NCI-H2029 treated with DMSO at 0.1 percent for 48 hours (cell line): ENCODE measurements at regions not wholly inside any gene's neighbourhood (a gene's known extent, or its start where the extent isn't known, plus 50 kb on each side); places are given as distances from the start of the nearest gene placed in this dataset.
"Not testable (repeated sequence)": the region's sequence is repeated elsewhere in the genome, so short reads cannot be mapped to it uniquely, and the experiment has no call there.

ENCODE experiments used
- DNase-seq: peaks from one replicate; lab custom pipeline; 2025; lab: John Stamatoyannopoulos, UW

DNA sequence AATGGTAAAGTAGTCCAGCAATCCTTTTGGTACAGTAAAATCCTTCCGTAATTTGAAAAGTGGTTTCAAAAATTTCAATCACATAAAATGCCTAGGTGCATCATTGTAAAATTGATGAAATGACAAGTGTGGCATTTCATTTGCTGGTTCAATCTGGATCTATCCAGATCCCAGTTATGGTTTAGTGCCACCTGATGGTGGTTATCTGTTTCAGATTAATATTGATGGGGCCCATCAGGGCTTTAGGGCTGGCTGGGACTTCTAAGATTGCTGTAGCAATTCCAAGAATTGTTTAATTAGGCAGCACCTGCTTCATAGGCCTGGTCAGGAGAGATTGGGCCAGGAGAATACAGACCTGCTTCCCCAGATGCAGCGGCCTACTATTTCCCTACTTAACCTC is 55.5 kb upstream of the PIK3C3 start:
- DNase-seq, result no peak

DNA sequence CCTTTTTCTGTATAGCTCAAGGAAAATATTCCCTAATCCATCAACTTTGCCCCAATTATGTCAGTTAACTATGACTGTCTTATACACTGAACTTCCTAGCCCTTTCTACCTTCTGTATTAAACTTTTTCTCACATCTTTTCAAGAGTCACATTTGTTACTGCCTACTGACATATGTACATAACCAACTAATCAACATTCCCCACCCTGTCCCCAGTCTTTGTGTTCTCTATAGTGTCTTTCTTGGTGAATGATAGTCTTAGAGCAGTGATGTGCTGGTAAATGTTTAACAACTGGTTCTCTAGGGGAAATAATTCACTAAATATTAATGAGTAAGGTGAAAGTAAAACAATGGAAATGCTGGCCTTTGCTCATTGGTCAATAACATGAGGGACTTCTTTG is 61.6 kb upstream of the PIK3C3 start:
- no peak for DNase-seq

DNA sequence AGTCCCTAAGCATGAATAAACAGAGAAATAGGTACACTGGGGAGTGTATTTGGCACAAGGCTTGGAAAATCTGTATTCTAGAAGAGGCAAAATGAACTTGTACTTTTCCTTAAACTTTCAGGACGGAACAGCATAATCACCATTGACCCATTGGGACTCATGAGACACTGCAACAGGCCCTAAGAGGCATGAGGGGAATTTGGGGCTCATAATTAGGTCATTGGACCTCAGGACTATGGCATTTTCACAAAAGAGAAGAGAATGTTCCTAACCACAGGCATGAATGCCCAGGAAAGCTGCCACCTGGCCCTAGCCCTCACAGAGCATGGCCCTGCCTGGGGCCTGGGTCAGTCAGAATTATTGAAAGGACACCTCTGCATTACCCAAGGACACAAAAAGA is 67.9 kb upstream of the PIK3C3 start:
- DNase-seq, result no peak

- no peak for DNase-seq
Observed at GRCh38 chr18:41886126-41886807, 68.8 kb upstream of the PIK3C3 start.

DNA sequence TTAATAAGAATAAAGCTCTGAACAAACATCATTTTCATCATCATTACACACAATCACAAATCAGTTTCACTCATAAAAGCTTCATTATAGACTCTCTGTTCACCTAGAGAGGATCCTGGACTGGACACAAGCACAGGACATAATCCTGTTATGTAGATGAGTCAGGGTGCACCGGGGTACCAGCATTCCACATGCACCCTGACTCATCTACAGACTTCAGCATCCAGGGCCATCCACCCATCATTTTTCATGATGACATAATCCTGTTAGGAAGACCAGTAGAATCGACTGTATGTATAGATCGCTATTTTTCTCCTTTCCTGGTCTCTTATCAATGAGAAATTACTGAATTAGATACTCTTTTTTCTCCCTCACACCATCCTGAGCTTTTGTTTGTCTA is 73.7 kb upstream of the PIK3C3 start:
- DNase-seq, result no peak

DNA sequence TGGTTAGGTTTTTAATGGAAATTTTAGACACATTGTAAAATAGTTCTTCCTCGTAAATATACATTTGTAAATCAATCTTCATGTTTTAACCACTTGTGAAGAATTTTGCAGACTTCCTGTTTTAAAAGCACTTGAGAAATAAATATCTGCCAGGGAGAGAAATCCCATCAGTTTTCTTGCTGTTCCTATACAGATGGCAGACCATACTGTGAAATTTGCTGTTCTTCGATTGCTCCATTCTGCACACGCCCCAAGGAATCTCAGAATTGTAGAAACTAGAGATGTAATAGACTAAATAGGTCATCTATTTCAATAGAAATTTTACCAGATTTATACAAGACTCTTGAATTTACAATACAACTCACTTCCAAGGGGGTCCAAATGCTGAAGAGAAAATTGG is 75.8 kb upstream of the PIK3C3 start:
- DNase-seq, result no peak

GRCh38 chr18:41875094-41875780 is 79.8 kb upstream of the PIK3C3 start:
- no peak for DNase-seq

GRCh38 chr18:41873730-41874129 is 81.3 kb upstream of the PIK3C3 start:
- DNase-seq, result no peak

GRCh38 chr18:41872206-41872605 is 82.8 kb upstream of the PIK3C3 start:
- DNase-seq, result no peak

DNA sequence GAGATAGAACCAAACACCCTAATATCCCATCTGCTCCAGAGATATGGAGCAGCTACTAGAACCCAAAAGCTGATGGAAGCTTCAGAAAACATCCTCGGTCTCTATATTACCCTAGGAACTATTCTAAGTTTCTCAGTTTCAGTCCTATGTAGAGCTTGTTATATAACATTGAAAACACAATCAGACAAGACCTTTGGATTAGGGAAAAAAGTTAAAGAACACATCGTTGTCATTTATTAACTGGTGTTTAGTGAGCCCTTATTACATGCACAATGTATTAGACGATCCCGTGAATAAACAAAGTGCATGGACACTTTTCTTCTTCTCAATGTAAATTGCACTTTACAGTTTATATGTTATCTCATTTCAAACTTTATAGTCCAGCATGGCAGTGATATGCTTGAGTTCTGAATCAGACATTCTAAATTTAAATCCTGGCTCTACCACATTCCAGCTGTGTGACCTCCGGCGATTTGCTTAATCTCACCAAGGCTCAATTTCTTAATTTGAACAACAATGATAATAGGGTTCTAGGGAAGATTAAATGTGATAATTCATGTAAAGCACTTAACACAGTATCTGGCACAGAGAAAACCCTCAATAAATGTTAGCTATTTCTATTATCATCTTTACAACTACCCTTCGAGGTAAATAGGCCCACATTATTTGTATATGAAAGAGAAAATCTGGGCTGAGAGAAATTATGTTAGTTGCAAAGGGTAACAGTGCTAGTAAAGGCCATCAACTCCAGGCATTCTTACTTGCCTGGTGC is 83.6 kb upstream of the PIK3C3 start:
- DNase-seq, result no peak

- DNase-seq, result no peak
Observed at GRCh38 chr18:41870817-41871216, 84.2 kb upstream of the PIK3C3 start.

GRCh38 chr18:41870191-41870590 is 84.8 kb upstream of the PIK3C3 start:
- no peak for DNase-seq

DNA sequence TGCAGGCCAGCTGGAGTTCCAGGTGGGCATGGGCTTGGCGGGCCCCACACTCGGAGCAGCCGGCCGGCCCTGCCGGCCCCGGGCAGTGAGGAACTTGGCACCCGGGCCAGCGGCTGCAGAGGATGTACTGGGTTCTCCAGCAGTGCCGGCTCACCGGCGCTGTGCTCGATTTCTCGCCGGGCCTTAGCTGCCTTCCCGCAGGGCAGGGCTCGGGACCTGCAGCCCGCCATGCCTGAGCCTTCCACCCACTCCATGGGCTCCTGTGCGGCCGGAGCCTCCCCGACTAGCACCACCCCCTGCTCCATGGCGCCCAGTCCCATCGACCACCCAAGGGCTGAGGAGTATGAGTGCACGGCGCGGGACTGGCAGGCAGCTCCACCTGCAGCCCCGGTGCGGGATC is 89.2 kb upstream of the PIK3C3 start:
- not testable (repeated sequence) for DNase-seq

DNA sequence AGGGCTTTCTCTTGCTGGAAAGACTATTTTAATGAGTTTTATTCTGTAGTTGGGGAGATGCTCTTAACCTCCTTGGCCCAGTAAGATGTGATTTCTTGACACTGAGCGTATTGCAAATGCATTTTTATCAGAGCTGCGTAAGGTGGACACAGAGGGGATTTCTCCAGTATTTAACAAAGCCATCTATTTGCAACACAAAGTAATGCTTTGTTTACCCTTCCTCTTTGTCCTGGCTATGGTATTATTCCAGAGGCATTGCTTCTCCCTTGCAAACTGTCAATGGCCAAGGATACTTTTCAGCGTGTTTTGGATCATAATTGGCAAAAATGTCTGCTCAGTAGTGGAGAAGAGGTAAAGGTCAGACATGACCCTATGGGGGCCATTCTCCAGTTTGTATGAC is 90.8 kb upstream of the PIK3C3 start:
- DNase-seq, result no peak

DNA sequence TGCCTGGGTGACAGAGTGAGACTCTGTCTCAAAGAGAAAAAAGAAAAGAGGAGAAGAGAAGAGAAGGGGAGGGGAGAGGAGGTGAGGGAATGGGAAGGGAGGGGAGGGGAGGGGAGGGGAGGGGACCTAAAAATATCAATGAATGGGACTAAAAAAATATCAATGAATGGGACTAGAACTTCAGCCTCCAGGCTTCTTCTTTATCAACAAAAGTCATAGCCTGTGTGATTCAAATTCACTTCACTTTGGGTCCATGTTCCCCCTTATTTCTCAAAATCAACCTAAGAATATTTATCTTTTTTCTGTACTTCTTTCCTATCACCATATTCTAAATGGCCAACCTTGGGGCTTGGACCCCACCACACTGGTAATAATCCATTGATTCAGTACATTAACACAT is 92.1 kb upstream of the PIK3C3 start:
- DNase-seq, result no peak

DNA sequence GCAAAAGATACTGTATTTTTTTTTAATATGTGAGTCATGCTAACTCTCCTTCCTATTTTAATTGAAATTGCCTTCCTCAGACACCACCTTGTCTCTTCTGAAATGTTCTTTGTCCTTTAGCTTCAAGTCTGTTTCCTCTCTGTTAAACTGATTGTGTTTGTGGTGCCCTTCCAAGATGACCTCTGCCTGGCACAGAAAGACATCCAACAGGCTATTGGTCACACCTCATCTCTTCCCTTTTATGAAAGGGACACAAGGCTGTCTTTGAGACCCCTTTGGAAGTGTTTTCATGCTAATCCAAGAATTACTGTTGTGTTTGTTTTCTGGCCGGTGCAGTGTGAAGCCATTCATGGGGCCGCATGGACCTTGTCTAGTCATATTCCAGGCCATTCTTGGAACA is 94.0 kb upstream of the PIK3C3 start:
- DNase-seq, result no peak

- no peak for DNase-seq
Observed at GRCh38 chr18:41858761-41859555, 96.1 kb upstream of the PIK3C3 start.

GRCh38 chr18:41853280-41853679 is 101.8 kb upstream of the PIK3C3 start:
- no peak for DNase-seq

DNA sequence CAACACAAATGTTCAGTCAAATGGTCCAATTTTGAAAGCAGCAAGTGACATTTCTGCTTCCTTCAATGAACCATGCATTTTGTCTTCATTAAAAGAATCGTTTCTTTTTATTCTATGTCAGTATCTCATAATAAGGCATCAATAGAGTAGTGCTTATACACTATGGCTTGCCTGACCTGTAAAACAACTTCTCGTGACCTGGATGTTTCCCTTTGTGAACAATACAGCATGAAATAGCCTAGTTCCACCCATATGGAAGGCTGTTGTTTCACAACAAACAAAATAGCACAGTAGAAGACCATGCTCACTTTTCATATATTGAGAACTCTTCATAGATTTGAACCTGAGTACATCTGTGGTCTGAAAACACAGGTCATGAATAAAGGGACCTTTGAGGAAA is 104.3 kb upstream of the PIK3C3 start:
- no peak for DNase-seq

- no peak for DNase-seq
Observed at GRCh38 chr18:41849632-41850031, 105.4 kb upstream of the PIK3C3 start.

DNA sequence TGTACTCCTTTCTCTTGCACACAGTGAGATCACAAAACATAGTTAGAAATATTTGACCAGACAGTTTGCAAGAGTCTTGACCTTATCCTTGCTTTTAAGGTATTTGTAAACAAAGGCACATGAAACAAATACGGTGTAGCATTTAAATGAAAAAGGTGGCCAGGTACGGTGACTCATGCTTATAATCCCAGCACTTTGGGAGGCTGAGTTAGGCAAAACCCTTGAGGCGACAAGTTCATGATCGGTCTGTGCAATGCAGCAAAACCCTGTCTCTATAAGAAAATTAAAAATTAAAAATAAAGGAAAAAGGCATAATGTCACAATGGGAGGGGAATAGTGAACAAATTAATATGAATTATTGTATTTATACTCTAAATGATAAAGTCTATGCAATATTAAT is 109.5 kb upstream of the PIK3C3 start:
- DNase-seq, result no peak

GRCh38 chr18:41842886-41843285 is 112.1 kb upstream of the PIK3C3 start:
- DNase-seq, result no peak
